GM18498 (cell line): ENCODE measurements at regions not wholly inside any gene's neighbourhood (a gene's known extent, or its start where the extent isn't known, plus 50 kb on each side); places are given as distances from the start of the nearest gene placed in this dataset.

Source experiments
- ATAC-seq: cut with Tn5 transposase; IDR thresholded peaks from one replicate; pipeline ENCODE4 v1.9.1; 2021; ENCODE audit warnings: mild to moderate bottlenecking, moderate library complexity; ENCODE audit not compliant: unreplicated experiment

GRCh38 chr4:110289601-110290100, 91.2 kb upstream of the ELOVL6 start:
- no peak for ATAC-seq

- ATAC-seq: peak; percentile 100
These were observed 88.7 kb upstream of the ELOVL6 start for GRCh38 chr4:110287130-110287529.

GRCh38 chr4:110278127-110278526, 79.7 kb upstream of the ELOVL6 start:
- no peak for ATAC-seq

GRCh38 chr4:110275871-110276270, 77.5 kb upstream of the ELOVL6 start:
- no peak for ATAC-seq

GRCh38 chr4:110271986-110272385, 73.6 kb upstream of the ELOVL6 start:
- ATAC-seq: no peak

GRCh38 chr4:110270492-110271197, 72.2 kb upstream of the ELOVL6 start:
- ATAC-seq: no peak

- ATAC-seq: peak; percentile 24
These were observed 70.4 kb upstream of the ELOVL6 start for GRCh38 chr4:110268790-110269189.

- ATAC-seq: peak; percentile 84
These were observed 69.9 kb upstream of the ELOVL6 start for GRCh38 chr4:110268352-110268751.

GRCh38 chr4:110266136-110266535, 67.7 kb upstream of the ELOVL6 start:
- no peak for ATAC-seq

GRCh38 chr4:110265001-110265400, 66.6 kb upstream of the ELOVL6 start:
- no peak for ATAC-seq

GRCh38 chr4:110260299-110260698, 61.9 kb upstream of the ELOVL6 start:
- no peak for ATAC-seq

- ATAC-seq: no peak
These were observed 51.6 kb upstream of the ELOVL6 start for GRCh38 chr4:110250023-110250387.

GRCh38 chr4:110248831-110249253, 50.4 kb upstream of the ELOVL6 start:
- ATAC-seq: no peak
